Stimulated activated CD4-positive, alpha-beta T cell treated with anti-CD3 and anti-CD28 coated beads, Interleukin-2, amount 100 ng/mL, for 48 hours (primary cell): ENCODE measurements at regions not wholly inside any gene's neighbourhood (a gene's known extent, or its start where the extent isn't known, plus 50 kb on each side); places are given as distances from the start of the nearest gene placed in this dataset.

Source experiments
- DNase-seq, 2 donors: peaks; one replicate each; pipeline ENCODE4 v3.0.0-alpha.2; 2020

DNA sequence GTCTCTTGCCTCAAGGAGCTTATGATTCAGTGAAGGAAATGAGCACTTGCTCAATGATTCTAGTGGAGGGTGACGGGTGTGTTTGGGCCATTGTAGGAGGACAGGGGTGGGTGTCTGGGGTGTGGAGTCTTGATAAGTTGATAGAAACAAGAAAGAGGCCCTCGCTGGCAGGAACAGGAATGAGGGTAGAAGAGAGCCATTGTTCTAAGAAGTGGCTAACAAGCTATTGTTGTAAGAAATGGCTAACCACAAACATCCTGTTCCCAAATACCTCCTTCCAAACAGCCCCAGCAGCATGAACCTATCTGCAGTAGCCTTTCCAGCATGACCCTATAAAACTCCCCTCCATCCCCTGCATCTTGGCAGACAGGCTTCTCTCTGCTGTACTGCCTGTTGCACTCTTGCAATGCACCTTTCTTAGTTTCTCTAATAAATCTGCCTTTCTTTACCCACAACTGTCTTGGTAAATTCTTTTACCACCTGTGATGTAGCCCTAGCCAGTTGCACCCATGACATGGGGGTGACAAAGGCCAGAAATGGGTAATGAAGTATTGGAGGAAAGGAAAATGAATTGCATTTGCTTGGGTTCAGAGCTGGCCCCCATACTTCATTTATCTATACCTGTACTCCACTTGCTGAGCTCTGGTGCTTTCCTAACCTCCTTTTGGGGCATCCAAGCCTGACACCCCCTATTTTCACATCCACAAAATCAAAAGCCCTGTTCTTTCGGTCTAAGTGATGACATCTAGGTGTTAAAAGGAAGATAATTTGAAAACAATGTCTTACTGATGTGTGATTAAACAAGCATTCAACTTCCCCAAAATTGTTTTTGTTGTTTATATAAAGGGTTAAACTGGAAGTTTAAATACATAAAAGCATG is 389.1 kb downstream of the GRIN2B start:
- DNase-seq = no peak

DNA sequence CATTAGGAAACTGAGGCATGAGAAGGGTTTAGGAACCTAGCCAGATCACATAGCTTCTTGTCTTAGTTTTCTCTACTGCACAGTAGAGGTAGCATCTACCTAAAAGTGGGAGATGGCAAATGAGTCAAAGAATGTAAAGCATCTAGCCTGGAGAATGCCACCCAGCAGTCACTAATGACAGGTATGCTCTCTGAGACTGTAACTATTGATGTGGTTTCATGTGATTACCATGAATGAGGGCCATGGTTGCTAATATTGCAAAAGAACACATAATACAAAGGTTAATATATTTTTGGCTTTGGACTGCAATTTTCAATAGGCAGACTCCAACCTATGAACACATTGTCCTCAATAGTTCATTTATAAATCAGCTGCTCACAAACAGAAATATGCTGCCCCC is 389.9 kb downstream of the GRIN2B start:
- DNase-seq = no peak

DNA sequence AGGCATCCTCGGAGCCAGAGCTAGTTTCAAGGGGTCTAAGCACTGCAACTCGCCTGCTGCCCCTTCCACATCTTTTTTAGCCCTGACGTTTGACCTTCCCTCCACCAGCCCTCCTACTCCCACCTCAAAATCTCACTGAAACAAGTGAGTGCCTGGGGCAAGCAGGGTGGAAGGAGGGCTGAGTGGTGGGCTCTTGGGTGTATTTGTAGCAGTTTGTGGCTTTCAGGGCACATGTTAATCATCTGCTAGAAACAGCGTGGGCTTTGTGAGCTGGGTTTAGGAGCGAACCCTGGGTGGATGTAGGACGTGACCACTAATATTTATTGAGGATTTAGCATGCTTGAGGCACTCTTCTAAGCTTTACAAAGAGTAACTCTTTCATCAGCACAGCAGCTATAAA is 390.3 kb downstream of the GRIN2B start:
- no peak for DNase-seq

DNA sequence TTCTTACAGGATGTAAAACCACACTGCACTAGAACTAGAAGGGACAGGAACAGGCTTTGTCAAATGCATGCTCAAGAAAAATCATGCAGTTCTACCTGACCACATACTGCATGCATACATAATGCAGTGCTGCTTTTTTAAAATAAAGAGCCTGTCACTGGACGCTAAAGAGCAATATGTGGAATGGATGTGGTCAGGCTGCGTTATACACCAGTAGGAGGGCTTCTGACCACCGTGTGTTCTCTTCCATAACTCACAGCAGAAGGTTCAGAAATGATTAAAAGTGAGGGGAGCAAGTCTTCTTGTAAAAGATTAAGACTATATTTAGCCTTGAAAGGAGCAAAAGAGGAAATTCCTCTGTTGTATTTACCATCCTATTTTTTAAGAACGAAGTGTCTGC is 392.0 kb downstream of the EMP1 start:
- DNase-seq = no peak

DNA sequence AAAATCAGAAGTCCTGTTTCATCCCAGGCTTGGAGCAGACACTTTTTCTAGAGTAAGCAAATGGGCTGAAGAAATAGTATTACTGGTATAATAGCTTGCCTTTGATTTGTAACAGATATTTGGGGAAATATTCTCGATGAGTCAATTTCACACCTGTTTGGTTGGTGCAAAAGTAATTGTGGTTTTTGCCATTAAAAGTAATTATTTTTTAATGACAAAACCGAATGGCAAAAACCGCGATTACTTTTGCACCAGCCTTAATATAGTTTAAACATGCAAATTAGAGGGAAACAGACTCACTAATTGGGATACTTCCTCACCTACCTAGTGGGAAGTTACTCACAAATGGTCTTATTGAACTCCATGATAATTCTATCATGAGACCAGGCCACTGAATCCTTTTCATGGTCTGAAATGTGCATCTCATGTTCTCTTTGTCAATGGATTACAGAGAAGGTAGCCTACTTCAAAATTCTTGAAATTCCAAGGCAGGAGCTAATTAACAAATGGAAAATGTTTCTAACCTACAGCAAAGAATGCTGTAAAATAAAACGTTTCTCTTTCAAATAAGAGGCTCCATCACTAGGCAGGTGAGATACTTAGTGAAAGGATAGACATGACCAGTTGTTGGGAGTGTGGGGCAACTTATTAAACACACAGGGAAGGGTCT is 391.3 kb downstream of the EMP1 start:
- no peak for DNase-seq

DNA sequence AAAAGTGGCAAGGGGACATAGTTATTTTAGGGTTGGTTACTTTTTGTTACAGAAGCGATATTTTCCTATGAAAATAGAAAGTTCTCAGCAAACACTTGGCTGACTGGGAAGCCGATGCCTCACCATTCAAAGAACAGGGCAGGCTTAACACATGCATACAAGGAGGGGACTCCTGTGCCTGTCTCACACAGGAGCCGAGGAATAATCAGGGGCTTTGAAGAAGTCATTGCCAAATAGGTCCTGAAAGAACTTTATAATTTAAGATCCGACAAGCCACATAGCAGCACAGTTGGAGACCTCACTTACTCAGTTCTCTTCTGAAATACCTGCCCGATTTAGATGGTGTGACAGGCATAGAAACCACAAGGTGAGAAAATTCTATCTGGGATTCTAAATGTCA is 389.8 kb downstream of the EMP1 start:
- no peak for DNase-seq

DNA sequence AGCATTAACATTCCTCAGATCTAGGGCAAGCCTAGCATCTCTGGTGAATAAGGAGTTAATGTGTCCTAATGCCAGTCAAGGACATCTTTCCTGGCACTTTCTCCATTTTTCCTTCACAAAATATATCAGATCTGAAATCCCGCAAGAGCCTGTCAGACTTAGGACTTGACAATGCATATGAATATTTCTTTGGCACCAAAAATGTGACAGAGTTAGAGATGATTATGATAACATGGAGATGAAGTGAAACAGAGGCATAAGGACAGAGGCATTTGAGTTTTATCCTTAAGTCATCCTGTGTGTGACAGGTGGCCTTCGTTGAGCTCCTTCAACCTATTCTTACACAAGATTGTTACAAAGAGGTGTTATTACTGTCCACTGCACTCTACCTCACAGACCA is 388.0 kb downstream of the EMP1 start:
- no peak for DNase-seq

DNA sequence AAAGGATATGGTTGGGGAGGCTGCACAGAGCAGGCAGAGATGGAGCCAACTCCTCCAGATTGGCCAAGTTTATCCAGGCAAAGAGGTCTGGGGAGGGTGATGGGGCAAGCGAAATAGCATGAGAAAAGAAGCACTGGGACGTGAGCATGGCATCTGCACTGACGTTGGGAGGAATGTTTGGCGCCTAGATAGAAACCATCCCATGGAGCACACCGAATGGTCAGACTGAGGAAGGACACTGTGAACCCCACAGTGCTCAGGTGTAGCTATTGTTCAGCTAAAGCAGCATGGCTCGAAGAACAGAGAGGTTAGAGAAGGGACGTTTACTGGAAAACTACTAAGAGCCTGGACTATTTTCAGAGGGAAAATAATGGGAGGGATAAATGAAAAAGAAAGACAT is 387.1 kb downstream of the EMP1 start:
- no peak for DNase-seq

DNA sequence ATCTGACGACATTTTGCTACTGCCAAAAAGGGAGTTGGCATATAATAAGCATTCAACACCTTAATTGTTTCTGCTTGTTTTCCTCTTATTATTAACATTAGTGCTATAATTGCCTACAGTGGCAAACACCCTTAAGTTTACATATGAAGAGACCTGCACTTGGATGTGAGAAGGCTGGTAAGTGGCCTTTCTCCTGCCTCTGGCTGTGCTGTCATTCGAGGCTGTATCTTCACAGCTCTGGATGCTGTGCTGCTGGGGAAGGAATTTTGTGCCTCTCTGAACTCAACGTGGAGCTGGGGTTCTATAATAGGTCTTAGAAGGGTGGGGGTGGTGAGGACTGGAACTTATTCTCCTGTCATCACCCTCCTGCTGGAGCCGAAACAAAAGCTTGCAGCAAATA is 385.9 kb downstream of the EMP1 start:
- DNase-seq = no peak

DNA sequence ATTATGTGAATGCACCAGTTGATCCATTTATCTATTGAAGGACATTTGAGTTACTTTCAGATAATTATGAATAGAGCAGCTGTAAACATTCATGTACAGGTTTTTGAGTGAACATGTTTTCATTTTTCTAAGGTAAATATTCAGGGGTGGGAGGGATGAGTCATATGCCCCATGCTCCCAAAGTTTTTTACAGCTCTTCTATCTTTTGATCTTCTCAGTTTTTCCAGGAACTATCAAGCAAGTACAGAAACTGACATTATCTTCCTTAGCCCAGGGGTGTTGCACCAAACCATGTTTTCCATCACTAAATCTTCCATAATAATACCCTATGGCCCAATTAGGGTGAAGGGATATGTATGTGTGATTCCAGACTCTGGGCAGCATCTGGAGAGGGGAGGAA is 384.5 kb downstream of the EMP1 start:
- DNase-seq = no peak

DNA sequence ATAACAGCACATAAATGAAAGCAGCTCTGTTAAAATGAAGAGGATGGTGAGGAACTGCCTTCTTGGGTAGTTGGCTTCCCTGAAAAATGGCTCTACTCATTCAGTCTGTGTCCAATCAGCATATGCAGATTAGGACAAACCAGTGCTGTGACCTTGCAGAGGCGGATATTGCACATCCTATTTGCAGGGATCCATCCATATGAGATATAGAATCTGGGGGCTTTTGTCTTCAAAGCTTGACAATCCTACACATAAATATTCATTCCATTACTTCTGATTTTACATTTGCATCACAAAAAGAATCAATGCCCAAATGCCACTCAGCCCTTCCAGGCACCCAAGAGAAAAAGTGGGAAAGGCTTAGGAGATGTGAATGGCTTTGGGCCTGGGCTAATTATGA is 383.7 kb downstream of the EMP1 start:
- DNase-seq = no peak

DNA sequence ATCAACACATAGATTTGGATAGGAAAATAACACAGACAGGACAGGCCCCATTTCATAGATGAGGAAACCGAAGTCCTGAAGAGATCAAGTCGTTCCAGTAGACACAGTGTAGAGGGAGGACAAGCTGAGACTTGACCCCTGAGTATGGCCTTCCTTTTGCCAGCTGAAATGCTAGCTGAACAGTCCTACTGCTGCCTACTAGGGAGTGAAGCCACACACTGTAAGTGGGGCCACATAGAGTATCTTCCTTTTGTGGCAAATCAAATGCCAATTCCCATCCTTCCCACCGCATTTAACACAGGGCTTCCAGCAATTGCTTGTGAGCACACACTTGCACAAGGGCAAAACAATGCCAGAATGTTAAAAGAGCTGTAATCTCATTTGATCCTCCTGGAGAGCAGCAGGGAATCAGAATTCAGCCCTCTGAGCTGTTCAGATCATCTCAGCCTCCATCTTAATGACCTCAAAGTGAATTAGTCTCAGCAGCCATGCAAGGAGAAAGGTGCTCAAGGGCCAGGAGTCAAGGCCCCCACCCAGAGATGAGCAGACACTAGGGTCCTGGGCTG is 380.5 kb downstream of the EMP1 start:
- no peak for DNase-seq

DNA sequence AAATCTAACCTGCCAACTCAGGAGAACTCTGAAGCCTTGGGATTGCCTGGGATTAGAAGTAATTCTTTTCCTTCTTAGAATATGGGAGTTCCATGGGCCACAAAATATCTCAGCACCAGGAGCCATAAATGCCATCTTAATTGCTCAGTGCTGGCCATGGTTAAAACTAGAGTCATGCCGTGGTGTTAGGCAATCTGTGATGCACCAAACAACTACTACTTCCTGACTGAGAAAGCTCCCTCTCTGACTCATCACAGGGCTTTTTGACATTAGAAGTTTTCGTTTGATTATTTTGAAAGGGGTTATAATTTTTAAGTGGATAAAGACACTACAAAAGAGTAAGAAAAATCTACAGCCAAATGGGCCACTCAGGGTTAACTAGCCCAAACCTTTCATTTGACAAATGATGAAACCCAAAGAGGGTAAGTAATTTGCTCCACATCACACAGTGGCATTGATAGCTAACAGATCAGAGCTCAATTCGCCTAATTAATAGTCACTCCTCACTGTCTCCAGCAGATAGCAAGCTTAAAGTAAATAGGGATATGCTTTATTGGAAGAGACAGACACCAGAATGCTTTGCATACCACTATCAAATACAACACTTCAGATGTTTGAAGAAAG is 377.3 kb downstream of the EMP1 start:
- DNase-seq = no peak

DNA sequence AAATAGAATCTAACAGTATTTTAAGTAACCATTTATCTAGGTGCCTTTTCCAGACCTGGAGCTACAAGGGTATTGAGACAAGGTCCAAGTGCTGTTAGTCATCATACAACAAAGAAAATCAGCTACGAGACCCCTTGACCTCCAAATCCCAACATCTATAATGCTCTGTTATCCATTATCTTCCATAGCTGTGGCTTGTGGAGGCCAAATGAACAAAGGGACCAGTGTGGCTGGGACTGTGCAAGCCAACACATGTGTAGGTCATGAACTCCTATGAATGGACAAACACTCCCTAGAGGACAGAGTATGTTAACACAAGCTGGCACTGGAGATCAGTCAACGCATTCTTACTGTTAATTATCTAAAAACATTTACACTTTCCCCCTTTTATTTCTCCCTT is 374.5 kb downstream of the EMP1 start:
- no peak for DNase-seq

DNA sequence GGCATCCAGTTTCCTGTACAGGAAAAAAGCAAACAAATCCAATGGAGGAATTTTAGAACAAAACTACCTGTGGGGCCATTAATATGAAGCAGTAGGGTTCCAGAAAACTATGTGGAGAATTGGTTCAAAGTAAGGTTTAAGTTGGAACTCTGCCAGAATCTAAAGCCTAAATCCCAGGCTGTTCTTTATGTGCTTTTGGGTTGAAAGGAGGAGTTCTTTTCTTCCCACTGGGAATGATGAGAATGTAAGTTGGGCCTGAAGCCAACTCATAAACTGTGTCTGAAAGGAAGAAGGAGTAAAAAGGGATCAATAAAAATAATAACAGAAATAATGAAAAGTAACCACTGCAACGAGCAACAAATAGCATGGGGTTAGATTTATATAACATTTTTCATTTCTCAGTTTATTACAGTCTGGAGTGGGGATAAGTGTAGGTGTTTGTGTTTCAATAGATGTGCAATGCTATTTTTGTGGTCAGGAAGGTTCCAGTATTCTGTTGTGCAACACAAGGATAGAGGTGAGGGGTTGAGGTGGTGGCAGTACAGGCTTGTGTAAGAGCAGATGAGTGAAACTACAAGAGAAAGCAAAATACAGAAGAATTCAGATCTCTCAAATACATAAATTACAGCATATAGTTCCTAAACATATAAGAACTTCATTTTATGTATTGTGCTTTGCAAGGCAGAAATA is 373.6 kb downstream of the EMP1 start:
- DNase-seq = no peak

DNA sequence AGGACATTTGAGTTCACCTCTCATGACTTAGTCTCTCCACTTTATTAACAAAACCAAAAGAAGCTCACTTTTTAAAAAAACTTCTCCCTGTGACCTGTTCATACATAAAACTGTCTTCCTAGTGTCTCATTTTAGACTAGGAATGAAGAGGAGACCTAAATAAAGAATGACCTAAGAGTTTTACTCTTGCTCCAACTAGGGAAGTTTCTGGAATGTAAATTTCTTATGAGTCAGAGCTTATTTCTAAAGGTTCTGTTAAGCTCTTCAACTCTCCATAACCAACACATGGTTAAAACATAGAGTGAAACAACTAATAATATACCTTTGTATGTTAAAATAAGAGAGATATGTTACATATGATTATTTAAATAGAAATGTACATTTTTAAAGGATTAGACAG is 369.8 kb downstream of the EMP1 start:
- no peak for DNase-seq

DNA sequence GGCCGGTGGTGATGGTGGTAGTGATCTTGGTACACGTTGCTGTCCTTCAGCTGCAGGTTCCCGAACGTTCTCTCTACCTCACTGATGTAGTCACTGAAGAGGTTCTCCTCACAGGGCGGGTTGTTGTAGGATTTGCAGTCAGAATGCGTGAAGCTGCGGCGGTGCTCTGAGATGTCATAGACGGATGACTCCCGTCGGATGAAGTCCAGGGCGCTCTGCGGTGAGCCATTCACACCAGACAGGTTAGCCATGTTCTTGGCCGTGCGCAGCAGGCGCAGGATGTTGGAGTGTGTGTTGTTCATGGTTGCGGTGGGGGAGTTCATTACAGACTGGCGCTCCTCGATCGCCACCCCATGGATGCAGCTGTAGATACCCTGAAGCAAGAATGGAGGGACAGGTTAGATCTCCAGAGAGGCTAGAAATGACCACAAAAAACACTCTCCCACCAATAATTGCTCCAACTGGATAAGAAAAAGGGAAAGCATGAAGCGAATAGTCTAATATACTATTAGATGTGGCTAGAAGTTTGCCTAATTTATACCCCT is 367.8 kb downstream of the EMP1 start:
- no peak for DNase-seq

DNA sequence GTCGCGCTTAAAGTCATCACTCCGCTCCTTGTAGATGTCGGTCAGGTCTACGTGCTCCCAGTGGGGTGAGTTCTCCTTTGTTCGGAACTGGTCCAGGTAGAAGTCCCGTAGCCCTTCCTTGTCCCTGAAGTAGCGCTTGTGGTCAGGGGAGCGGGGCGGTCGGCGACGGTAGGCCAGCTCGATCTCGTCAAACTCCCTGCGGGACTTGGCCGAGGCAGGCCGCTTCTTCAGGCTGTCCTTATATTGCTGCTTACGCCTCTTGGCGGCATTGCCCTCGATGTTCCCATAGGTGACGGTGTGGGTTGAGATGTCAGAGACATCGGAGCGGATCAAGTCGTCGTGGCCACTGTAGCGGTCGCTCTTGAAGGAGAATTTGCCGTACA is 367.2 kb downstream of the EMP1 start:
- no peak for DNase-seq

DNA sequence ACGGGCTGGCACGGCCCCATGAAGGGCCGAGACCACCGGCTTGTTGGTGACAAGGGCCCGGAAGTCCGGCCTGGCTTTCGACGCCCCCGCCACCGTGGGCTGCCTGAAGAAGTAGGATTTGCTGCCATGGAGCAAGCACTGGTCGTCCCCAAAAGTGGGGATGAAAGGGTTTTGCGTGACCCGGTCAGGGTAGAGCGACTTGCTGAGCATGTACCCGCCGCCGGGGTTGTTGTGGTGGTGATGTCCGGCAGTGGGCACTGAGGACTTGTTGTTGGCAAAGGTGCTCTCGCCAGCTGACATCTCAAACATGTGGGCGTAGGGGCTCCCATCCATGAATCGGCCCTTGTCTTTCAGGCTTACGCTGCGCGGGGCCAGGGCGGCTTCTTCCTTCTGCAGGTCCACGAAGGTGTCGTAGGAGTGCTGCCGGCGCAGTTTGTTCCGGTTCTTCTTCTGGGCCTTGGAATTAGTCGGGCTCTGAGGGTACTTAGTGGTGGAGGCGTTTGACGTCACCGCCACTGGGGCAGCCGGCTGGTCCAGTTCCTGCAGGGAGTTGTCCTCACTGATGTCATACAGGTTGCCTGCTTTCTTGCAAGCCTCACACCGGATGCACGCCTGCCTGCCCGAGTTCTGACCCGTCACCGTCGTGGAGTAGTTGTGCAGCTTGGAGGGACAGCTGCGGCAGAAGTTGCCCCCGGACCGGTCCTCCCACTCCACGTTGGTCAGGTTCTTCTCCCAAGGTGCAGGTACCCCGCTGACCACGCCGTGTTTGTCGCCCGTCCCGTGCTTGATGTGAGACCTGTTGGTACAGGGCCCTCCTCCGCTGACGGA is 366.6 kb downstream of the EMP1 start:
- DNase-seq = no peak

DNA sequence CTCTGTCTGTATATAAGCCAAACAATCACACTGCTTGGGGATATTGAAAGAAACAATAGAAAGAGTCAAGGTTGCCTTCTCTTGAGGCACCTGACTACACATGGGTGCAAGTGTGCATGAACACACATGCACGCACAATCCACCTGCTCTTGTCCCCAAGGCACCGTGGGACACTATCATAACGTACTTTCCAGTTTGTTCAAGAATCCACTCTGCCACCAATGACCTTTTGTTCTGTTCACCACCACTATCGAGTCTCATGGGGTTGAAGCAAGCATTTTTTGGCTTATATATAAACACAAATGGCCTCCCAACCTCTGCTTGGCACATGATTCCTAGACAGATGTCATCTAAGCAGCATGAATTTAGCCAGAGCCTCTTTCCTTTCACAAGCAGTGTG is 365.4 kb downstream of the EMP1 start:
- DNase-seq = no peak

DNA sequence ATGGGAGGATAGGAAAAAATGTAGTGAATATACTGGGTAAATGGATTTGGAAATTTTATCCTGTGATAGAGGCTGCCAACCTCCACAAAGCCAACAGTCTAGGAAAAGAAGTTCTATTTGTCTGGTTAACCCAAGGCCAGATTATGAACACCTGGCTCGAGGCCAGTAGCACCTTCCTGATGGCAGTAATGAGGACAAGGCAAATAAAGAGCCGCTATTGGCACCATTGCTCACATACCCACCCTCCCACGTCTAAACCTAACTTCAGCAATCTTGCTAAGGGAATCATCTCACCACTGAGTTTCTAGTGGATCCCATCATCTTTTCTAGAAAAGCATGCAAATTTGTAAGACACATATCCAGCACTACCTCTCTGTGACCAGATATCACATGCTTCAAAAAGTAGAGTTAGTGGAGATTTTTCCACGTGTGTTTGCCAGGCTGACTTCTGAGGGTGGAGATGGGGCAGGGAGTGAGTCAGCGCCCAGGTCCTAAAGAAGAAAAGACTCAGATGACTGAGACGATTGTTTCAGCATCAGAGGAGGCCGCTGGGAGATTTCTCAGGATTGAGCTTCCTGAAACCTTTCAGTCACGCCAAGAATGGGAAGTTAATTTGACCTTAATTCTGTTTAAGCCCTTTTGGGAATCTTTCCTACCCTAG is 362.9 kb downstream of the EMP1 start:
- DNase-seq = no peak

DNA sequence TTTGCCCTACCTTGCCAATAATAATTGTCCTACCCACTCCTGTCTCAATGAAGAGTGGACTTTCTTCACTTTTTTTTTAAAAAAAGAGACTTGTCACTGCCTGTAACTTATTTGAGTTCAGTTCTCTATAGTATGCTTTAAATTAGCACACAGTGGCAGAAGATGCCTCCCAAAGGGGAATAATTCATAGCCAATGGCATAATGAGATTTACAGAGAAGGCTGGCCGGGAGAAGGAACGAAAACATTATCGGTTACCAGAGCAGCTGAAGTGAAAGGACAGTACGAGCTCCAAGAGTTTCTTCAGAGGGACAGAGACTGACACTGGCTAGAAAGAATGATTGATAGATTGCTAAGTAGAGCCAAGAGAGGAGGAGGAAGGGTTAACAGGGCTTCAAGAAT is 356.3 kb downstream of the EMP1 start:
- DNase-seq = no peak
